HepG2 (cell line): ENCODE measurements at regions not wholly inside any gene's neighbourhood (a gene's known extent, or its start where the extent isn't known, plus 50 kb on each side); places are given as distances from the start of the nearest gene placed in this dataset.

ENCODE experiments used
- ATAC-seq: fragments of 200-7000 bp; cut with Tn5 transposase; 3 replicates; pipeline ENCODE4 v1.9.1; 2020; ENCODE audit warnings: mild to moderate bottlenecking, moderate library complexity
- BruUV-seq: library from RNA; stranded (reverse); fragments of 400-500 nt; replicated peaks from 2 replicates; lab custom pipeline; 2021; lab: Mats Ljungman, UMichigan
- CTCF ChIA-PET: fragments of 300-600 bp; formaldehyde crosslinking; extraction: SDS; loops from one replicate; lab custom pipeline; 2021; ENCODE audit warnings: low total read pairs, inconsistent platforms, low intra/inter-chr PET ratio; lab: Yijun Ruan, JAX
- POLR2A ChIA-PET: fragments of 350-600 bp; sonication (Branson Sonifier 250); formaldehyde crosslinking; loops from one replicate; lab custom pipeline; 2020; ENCODE audit warnings: antibody characterized with exemption, inconsistent platforms; lab: Yijun Ruan, JAX
- DNase-seq: peaks from one replicate; pipeline ENCODE4 v3.0.0-alpha.2; 2015; ENCODE audit warnings: low spot score
- FAIRE-seq: peaks from 3 replicates; lab custom pipeline; 2011; peaks lifted over from hg19 to GRCh38; lab: Jason Lieb, UNC
- H2AFZ ChIP-seq: one replicate; pipeline ENCODE4 v1.6.1; 2011; ENCODE audit warnings: low read length, inconsistent platforms
- H3K27ac ChIP-seq: fragments of 300-600 bp; 3 replicates; pipeline ENCODE4 v1.8.0; 2011; ENCODE audit warnings: mixed run types, mild to moderate bottlenecking, mixed read lengths, low read length, inconsistent platforms; ENCODE audit not compliant: insufficient read depth; ENCODE audit errors: extremely low read length
- H3K27me3 ChIP-seq, 2 experiments: fragments of 200-600 bp in 1 of 2; 2 replicates in 1 of 2; 3 replicates in 1 of 2; pipeline versions ENCODE4 v1.6.0 to v1.8.0; 2011; ENCODE audit warnings: low read length in 2 of 2, mild to moderate bottlenecking in 2 of 2, moderate library complexity in 2 of 2, inconsistent platforms in 1 of 2; ENCODE audit not compliant: insufficient read depth in 2 of 2, control insufficient read depth in 1 of 2
- H3K36me3 ChIP-seq, 2 experiments: fragments of 200-600 bp in 1 of 2; replicated peaks in 1 of 2; 2 replicates in 1 of 2; 3 replicates in 1 of 2; pipeline versions ENCODE4 v1.5.1 to v1.8.0; 2011; ENCODE audit warnings: low read length in 2 of 2, inconsistent platforms in 1 of 2; ENCODE audit not compliant: insufficient read depth in 2 of 2, control insufficient read depth in 1 of 2
- H3K4me1 ChIP-seq: 2 replicates; pipeline ENCODE4 v1.5.1; 2012; ENCODE audit warnings: low read length, inconsistent platforms; ENCODE audit not compliant: insufficient read depth
- H3K4me2 ChIP-seq: 2 replicates; pipeline ENCODE4 v1.6.0; 2011; ENCODE audit warnings: low read depth, low read length, inconsistent platforms
- H3K4me3 ChIP-seq, 3 experiments: fragments of 200-600 bp in 1 of 3; sonication (generic), shearing (Covaris generic) in 1 of 3; replicated peaks in 1 of 3; 2 replicates each; pipeline ENCODE4 v1.5.1; 2011 to 2016; ENCODE audit warnings: low read length in 3 of 3, inconsistent platforms in 2 of 3, low read depth in 2 of 3, mild to moderate bottlenecking in 2 of 3, control low read depth in 1 of 3, mixed read lengths in 1 of 3; ENCODE audit not compliant: insufficient read depth in 1 of 3
- H3K79me2 ChIP-seq: one replicate; pipeline ENCODE4 v1.6.1; 2011; ENCODE audit warnings: low read length, inconsistent platforms; ENCODE audit not compliant: insufficient read depth
- H3K9ac ChIP-seq: 2 replicates; pipeline ENCODE4 v1.6.0; 2011; ENCODE audit warnings: mild to moderate bottlenecking, low read depth, low read length, inconsistent platforms; ENCODE audit not compliant: insufficient read depth
- H3K9me3 ChIP-seq: 2 replicates; pipeline ENCODE4 v1.5.1; 2012; ENCODE audit warnings: mild to moderate bottlenecking, low read length
- H4K20me1 ChIP-seq: 2 replicates; pipeline ENCODE4 v1.6.0; 2011; ENCODE audit warnings: inconsistent platforms, mild to moderate bottlenecking, low read length, moderate library complexity; ENCODE audit not compliant: insufficient read depth
- CENPX ChIP-seq: sonication (generic); formaldehyde crosslinking; IDR thresholded peaks from 2 replicates; pipeline ENCODE4 v1.9.0; 2021; ENCODE audit warnings: mild to moderate bottlenecking, missing genetic modification reagents, moderate library complexity
- CREB1 ChIP-seq, 2 experiments: fragments of 450-650 bp in 1 of 2; IDR thresholded peaks; 2 replicates each; pipeline ENCODE4 v1.6.1; 2016 to 2017; ENCODE audit warnings: control low read depth in 1 of 2, mild to moderate bottlenecking in 1 of 2, missing compliant biosample characterization in 1 of 2, missing genetic modification characterization in 1 of 2
- IRF2 ChIP-seq: IDR thresholded peaks from 2 replicates; pipeline ENCODE4 v1.6.1; 2018; ENCODE audit warnings: missing genetic modification reagents, missing compliant biosample characterization
- NFIC ChIP-seq: IDR thresholded peaks from 2 replicates; pipeline ENCODE4 v1.6.1; 2012; ENCODE audit warnings: mild to moderate bottlenecking, low read length, inconsistent platforms
- ZMAT3 ChIP-seq: sonication (generic); formaldehyde crosslinking; conservative IDR thresholded peaks from 2 replicates; pipeline ENCODE4 v1.7.0; 2021; ENCODE audit warnings: missing genetic modification reagents
- ZNF20 ChIP-seq: sonication (generic); formaldehyde crosslinking; IDR thresholded peaks from 2 replicates; pipeline ENCODE4 v1.4.0; 2020; ENCODE audit warnings: mild to moderate bottlenecking, moderate library complexity, missing genetic modification reagents
- ZNF703 ChIP-seq: sonication (generic); formaldehyde crosslinking; IDR thresholded peaks from 2 replicates; pipeline ENCODE4 v1.5.1; 2020; ENCODE audit warnings: missing genetic modification reagents, mild to moderate bottlenecking, moderate library complexity, borderline replicate concordance
- WGBS: methylation state at CpG from one replicate; pipeline ENCODE4 v1.1.6; 2017; ENCODE audit warnings: low lambda C conversion rate; 5-methylcytosine and 5-hydroxymethylcytosine counted together
- in situ Hi-C: cut with HindIII; loops from 2 replicates; pipeline ENCODE4 v1.10.0; 2017; ENCODE audit warnings: low pct_unique_long_range_greater_than_20kb; ENCODE audit not compliant: extremely low pct_ligation_motif_present
- intact Hi-C: fragments of 100-400 bp; cut with micrococcal nuclease; formaldehyde crosslinking; loops from one replicate; pipeline ENCODE4 v1.10.0; 2022; ENCODE audit not compliant: unreplicated experiment

- no peak for FAIRE-seq
- POLR2A ChIA-PET: no interaction called here
- no TSS peak for BruUV-seq
- no peak overlapping the region for H3K9ac ChIP-seq
- CTCF ChIA-PET: no interaction called here
- H3K79me2 ChIP-seq: no peaks in the 10 kb centered on the region
- TF ChIP-seq CENPX (CRISPR knock-in tag) (no peak), ZNF703 (no peak), ZNF20 (CRISPR knock-in tag) (no peak), IRF2 (CRISPR knock-in tag) (no peak), ZMAT3 (CRISPR knock-in tag) (no peak)
- in situ Hi-C loops (no loop called here), intact Hi-C loops (no loop called here)
- no peak for DNase-seq
- H3K27me3 ChIP-seq: no peaks in the 10 kb centered on the region
- H3K4me3 ChIP-seq: no peak overlapping the region
- no peak overlapping the region for H3K4me2 ChIP-seq
- H2AFZ ChIP-seq: no peak overlapping the region
- ATAC-seq: no peak
- H4K20me1 ChIP-seq: no peaks in the 10 kb centered on the region
- 0% methylated on average over 2 of the region's 2 CpGs for WGBS
- H3K4me1 ChIP-seq: no peaks in the 10 kb centered on the region
- no peak overlapping the region for H3K27ac ChIP-seq
- no peaks in the 10 kb centered on the region for H3K36me3 ChIP-seq
- H3K9me3 ChIP-seq: no peaks in the 10 kb centered on the region
Observed at GRCh38 chr12:78697817-78698415, 166.7 kb upstream of the SYT1 start.

DNA sequence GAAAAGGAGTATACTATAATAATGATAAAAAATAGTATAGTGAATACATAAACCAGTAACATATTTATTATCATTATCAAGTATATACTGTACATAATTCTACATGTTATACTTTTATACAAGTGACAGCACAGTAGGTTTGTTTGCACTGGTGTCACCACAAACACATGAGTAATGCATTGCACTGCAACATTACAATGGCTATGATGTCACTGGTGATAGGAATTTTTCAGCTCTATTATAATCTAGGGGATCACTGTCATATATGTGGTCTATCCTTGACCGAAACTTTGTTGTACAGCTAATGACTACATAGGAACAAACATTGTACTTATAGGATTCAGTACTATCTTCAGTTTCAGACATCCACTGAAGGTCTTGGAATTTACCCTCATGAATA is 165.8 kb upstream of the SYT1 start:
- intact Hi-C loops: no loop called here
- FAIRE-seq (no peak), DNase-seq (no peak)
- CTCF ChIA-PET: no interaction called here
- H3K9ac ChIP-seq: no peak overlapping the region
- TF ChIP-seq NFIC: no peak
- 0 out of 2 replicates have a peak, but pooled peaks have one; percentile 32 for TF ChIP-seq CREB1 (IDR thresholded peaks at IDR 0.05)
- TF ChIP-seq CREB1 (CRISPR knock-in tag; IDR thresholded peaks at IDR 0.05): no peak
- TF ChIP-seq, all 625 proteins: peak for 1
- no peaks in the 10 kb centered on the region for H3K27me3 ChIP-seq
- H3K9me3 ChIP-seq: no peaks in the 10 kb centered on the region
- no peak overlapping the region for H2AFZ ChIP-seq
- WGBS: 0% methylated on average over 1 of the region's 1 CpG
- in situ Hi-C loops: no loop called here
- no peak for ATAC-seq
- no TSS peak for BruUV-seq
- H4K20me1 ChIP-seq: no peaks in the 10 kb centered on the region
- H3K4me2 ChIP-seq: no peak overlapping the region
- no peaks in the 10 kb centered on the region for H3K36me3 ChIP-seq
- no peak overlapping the region for H3K27ac ChIP-seq
- H3K79me2 ChIP-seq: no peaks in the 10 kb centered on the region
- no peak overlapping the region for H3K4me3 ChIP-seq
- H3K4me1 ChIP-seq: no peaks in the 10 kb centered on the region
- POLR2A ChIA-PET: no interaction called here
